ENCODE measurements at regions not wholly inside any gene's neighbourhood (a gene's known extent, or its start where the extent isn't known, plus 50 kb on each side); places are given as distances from the start of the nearest gene placed in this dataset.

DNA sequence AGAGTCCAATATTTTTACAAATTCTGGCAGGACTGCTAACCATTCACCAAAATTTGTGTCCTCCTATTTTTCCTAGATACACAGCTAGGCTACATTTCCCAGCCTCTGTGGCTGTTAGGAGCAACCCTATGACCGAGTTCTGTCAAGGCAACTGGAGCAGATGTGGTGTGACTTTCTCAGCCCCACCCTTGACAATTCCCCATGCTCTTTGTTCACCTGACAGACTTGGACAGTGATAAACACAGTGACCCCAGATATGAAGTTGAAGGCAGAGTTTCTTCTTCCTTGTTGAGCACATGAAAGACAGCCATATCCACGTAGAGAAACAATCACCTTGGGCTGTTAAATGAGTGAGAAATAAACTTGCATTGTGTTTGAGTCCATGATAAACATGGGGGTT, 1162.1 kb downstream of the SORCS3 start:
- Histone ChIP-seq H3K9me3 (no peaks in the 10 kb centered on the region), H3K36me3 (no peaks in the 10 kb centered on the region), H3K4me3 (no peak overlapping the region), H3K27me3 (no peaks in the 10 kb centered on the region), H3K27ac (no peak overlapping the region), H3K4me1 (no peaks in the 10 kb centered on the region)
- no peak for DNase-seq
- no peak for ATAC-seq
- intact Hi-C loops (cut with DNase I) = no loop called here
- TF ChIP-seq CTCF (IDR thresholded peaks at IDR 0.05) = no peak

GRCh38 chr10:105800641-105801040, 1159.6 kb downstream of the SORCS3 start:
- DNase-seq (no peak), ATAC-seq (no peak)
- Histone ChIP-seq H3K4me3 (no peak overlapping the region), H3K9me3 (no peaks in the 10 kb centered on the region), H3K4me1 (no peaks in the 10 kb centered on the region), H3K27ac (no peak overlapping the region), H3K36me3 (no peaks in the 10 kb centered on the region), H3K27me3 (no peaks in the 10 kb centered on the region)
- TF ChIP-seq CTCF (IDR thresholded peaks at IDR 0.05) = no peak
- intact Hi-C loops (cut with DNase I) = no loop called here

- intact Hi-C loops (cut with DNase I) = no loop called here
- Histone ChIP-seq H3K9me3 (no peaks in the 10 kb centered on the region), H3K4me1 (no peaks in the 10 kb centered on the region), H3K4me3 (no peak overlapping the region), H3K36me3 (no peaks in the 10 kb centered on the region), H3K27ac (no peak overlapping the region), H3K27me3 (no peaks in the 10 kb centered on the region)
- TF ChIP-seq CTCF (IDR thresholded peaks at IDR 0.05) = no peak
- no peak for ATAC-seq
- no peak for DNase-seq
Observed at GRCh38 chr10:105798328-105798889, 1157.3 kb downstream of the SORCS3 start.

DNA sequence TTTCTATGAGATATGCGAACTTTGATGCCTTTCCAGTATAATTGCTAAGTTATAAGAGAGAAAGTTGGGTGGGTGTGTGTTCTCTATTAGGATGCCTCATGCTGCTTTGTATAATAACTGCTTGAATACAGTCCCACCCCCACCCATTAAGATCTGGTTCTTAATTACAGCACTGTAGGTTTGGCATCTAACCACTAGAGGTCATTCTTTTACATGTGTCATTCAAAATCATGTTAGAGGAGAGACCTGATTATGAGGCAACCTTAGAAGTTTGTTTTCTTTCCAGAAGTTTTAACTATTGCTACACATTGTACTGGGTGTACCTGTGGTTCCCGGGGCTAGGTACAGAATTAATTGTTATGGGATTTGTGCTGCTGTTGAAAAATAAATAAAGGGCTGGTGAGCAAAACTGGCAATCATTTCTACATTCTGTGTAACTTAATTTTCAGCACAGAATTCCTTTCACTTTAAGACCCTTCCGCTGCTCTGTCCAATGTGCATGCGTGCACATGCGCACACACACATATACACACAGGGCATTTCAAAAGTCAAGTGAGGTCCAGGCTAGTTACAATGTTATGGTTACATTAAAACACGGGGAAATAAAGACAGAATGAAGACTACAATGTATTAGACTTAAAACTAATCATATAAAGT, 1156.3 kb downstream of the SORCS3 start:
- H3K36me3 ChIP-seq = no peaks in the 10 kb centered on the region
- DNase-seq = no peak
- no peaks in the 10 kb centered on the region for H3K27me3 ChIP-seq
- intact Hi-C loops (cut with DNase I) = no loop called here
- no peaks in the 10 kb centered on the region for H3K9me3 ChIP-seq
- H3K4me3 ChIP-seq = no peak overlapping the region
- peak; percentile 91 for ATAC-seq
- H3K4me1 ChIP-seq = no peaks in the 10 kb centered on the region
- H3K27ac ChIP-seq = no peak overlapping the region
- TF ChIP-seq CTCF (IDR thresholded peaks at IDR 0.05) = peak; percentile 49

- Histone ChIP-seq H3K27me3 (no peaks in the 10 kb centered on the region), H3K4me1 (no peaks in the 10 kb centered on the region), H3K9me3 (no peaks in the 10 kb centered on the region), H3K4me3 (no peak overlapping the region), H3K36me3 (no peaks in the 10 kb centered on the region), H3K27ac (no peak overlapping the region)
- DNase-seq (no peak), ATAC-seq (no peak)
- TF ChIP-seq CTCF (IDR thresholded peaks at IDR 0.05) = no peak
- intact Hi-C loops (cut with DNase I) = no loop called here
Observed at GRCh38 chr10:105793071-105793470, 1152.0 kb downstream of the SORCS3 start.
